GM04504 (cell line): ENCODE measurements at regions not wholly inside any gene's neighbourhood (a gene's known extent, or its start where the extent isn't known, plus 50 kb on each side); places are given as distances from the start of the nearest gene placed in this dataset.
A peak's percentile ranks its signal among the peaks of the same experiment; 100 is the strongest.
"Not testable (repeated sequence)": the region's sequence is repeated elsewhere in the genome, so short reads cannot be mapped to it uniquely, and the experiment has no call there.

Source experiments
- DNase-seq: peaks from one replicate; pipeline ENCODE4 v3.0.0-alpha.2; 2012; ENCODE audit warnings: low read depth

GRCh38 chr18:53920312-53921075 lies 304.0 kb downstream of the MBD2 start:
- no peak for DNase-seq

GRCh38 chr18:53918091-53918490 lies 306.4 kb downstream of the MBD2 start:
- DNase-seq, result no peak

- no peak for DNase-seq
These were observed 313.3 kb downstream of the MBD2 start for GRCh38 chr18:53911200-53911599.

- peak; percentile 5 for DNase-seq
These were observed 314.8 kb downstream of the MBD2 start for GRCh38 chr18:53909668-53910067.

- no peak for DNase-seq
These were observed 316.5 kb downstream of the MBD2 start for GRCh38 chr18:53907921-53908320.

GRCh38 chr18:53906681-53907080 lies 317.8 kb downstream of the MBD2 start:
- DNase-seq, result peak; percentile 25

- DNase-seq, result no peak
These were observed 329.6 kb downstream of the MBD2 start for GRCh38 chr18:53894675-53895442.

GRCh38 chr18:53887447-53887846 lies 337.0 kb downstream of the MBD2 start:
- no peak for DNase-seq

GRCh38 chr18:53886058-53886457 lies 338.4 kb downstream of the MBD2 start:
- DNase-seq, result no peak

- DNase-seq, result no peak
These were observed 340.7 kb downstream of the MBD2 start for GRCh38 chr18:53883771-53884170.

GRCh38 chr18:53874103-53874502 lies 350.4 kb downstream of the MBD2 start:
- no peak for DNase-seq

- no peak for DNase-seq
These were observed 359.7 kb downstream of the MBD2 start for GRCh38 chr18:53864770-53865169.

GRCh38 chr18:53862921-53863320 lies 361.5 kb downstream of the MBD2 start:
- DNase-seq, result no peak

GRCh38 chr18:53861185-53861584 lies 363.3 kb downstream of the MBD2 start:
- no peak for DNase-seq

GRCh38 chr18:53859764-53860163 lies 364.7 kb downstream of the MBD2 start:
- DNase-seq, result no peak

GRCh38 chr18:53850902-53851301 lies 373.6 kb downstream of the MBD2 start:
- DNase-seq, result no peak

GRCh38 chr18:53843763-53844162 lies 380.7 kb downstream of the MBD2 start:
- DNase-seq, result no peak

GRCh38 chr18:53843113-53843760 lies 381.2 kb downstream of the MBD2 start:
- DNase-seq, result no peak

GRCh38 chr18:53838746-53839145 lies 385.7 kb downstream of the MBD2 start:
- DNase-seq, result no peak

- not testable (repeated sequence) for DNase-seq
These were observed 403.3 kb downstream of the MBD2 start for GRCh38 chr18:53821141-53821540.

GRCh38 chr18:53819671-53820070 lies 404.8 kb downstream of the MBD2 start:
- DNase-seq, result no peak

GRCh38 chr18:53819174-53819573 lies 405.3 kb downstream of the MBD2 start:
- no peak for DNase-seq
